Mesenteric fat pad (tissue), 1 donor: ENCODE measurements at regions not wholly inside any gene's neighbourhood (a gene's known extent, or its start where the extent isn't known, plus 50 kb on each side); places are given as distances from the start of the nearest gene placed in this dataset.
"Not testable (repeated sequence)": the region's sequence is repeated elsewhere in the genome, so short reads cannot be mapped to it uniquely, and the experiment has no call there.

Experiments
- DNase-seq: peaks from one replicate; pipeline ENCODE4 v3.0.0-alpha.2; 2020; ENCODE audit warnings: low spot score
- donor health status: DM: yes; HTN: yes; CAD: no.

DNA sequence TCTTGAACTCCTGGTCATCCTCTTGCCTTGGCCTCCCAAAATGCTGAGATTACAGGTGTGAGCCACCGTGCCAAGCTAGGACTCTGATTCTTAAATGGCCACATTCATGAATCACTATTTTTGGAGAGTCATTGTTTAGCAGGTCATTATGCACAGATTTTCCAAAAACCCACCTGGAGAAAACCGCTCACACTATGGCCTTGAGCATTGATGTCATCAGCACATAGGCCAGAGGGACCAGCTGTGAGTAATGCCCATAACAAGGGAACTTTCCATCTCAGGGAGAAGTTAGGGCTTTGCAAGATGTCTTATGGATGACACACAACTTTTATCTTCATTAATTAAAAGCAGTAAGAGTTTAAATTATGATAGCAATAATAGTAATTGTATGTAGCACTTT is 86.4 kb upstream of the KIF5B start:
- no peak for DNase-seq

DNA sequence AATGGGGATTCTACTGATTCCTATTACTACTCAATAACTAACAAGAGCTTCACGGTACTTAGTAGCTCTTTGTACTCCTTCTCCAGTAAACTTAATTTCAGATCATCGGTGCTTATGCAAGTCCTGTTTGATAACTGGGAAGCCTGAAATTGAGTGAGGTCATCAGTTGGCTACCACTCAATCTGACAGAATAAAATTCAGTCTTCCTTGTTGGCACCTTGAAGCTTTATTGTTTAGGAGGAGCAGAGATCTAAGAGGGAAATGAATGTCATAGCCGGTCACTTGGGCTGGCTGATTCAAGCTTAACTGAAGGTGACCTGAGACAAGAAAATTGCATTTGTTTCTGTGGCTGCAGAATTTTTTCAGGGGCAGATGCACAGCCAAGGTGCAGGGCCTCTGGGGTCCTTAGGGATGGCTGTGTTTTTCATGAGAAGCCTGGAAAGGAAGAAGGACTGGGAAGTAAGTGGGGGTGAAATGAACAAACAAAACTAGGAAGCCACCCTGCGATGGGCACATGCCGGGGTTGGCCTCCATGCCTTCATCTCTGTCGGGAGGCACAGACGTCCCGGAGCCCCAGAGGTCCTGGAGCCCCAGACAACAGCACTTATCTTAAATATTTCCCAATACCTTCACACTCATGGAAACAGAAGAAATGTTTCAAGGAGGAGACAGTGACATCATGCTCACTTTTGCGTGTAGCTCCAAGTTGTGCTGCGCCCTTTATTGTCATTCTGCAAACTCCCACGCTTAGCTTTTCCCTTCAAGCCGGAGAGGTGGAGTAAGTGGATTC is 85.0 kb upstream of the KIF5B start:
- no peak for DNase-seq

DNA sequence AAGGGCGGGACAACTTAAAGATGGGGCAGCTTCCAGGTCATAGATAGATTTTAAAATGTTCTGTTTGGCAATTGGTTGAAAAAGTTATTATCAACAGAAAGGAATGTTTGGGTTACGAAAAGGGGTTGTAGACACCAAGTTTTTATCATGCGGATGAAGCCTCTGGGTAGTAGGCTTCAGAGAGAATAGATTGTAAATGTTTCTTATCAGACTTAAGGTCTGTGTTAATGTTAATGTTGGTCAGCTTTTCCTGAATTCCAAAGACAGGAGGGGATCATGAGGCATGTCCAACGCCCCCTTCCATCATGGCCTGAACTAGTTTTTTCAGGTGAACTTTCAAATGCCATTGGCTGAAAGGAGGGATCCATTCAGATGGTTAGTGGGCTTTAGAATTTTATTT is 84.2 kb upstream of the KIF5B start:
- no peak for DNase-seq

DNA sequence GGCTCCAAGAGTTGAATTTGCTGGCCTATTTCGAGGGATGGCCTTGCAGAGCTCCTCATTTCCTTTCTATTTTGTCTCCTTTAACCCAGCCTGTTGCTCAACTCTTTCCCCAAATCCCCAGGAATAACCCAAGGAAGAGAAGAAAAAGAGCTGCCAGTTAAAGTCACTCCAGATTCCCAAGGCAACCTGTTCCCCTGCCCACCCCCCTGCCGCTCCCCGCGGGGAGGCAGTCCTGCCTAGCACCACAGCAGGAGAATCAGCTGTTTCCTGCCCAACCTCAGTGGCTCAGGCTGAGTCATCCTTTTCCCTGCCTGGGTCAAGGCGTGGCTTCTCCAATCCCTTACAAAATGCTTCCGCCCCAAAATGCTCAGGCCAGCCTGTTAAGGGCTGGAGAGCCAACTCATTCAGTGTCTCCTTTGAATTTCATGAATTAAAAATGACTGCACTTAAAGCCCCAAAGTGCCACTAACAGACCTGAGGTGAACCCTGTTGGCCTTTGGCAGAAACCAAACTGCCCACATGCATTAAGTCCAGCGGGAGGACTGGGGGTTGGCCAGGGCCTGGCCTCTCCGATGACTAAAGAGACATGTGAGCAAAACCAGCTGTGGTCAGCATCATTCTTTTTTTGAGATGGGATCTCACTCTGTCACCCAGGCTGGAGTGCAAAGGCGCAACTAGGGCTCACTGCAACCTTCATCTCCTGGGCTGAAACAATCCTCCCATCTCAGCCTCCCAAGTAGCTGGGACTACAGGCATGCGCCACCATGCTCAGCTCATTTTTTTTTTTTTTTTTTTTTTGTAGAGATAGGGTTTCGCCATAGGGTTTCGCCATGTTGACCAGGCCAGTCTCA is 83.2 kb upstream of the KIF5B start:
- no peak for DNase-seq

DNA sequence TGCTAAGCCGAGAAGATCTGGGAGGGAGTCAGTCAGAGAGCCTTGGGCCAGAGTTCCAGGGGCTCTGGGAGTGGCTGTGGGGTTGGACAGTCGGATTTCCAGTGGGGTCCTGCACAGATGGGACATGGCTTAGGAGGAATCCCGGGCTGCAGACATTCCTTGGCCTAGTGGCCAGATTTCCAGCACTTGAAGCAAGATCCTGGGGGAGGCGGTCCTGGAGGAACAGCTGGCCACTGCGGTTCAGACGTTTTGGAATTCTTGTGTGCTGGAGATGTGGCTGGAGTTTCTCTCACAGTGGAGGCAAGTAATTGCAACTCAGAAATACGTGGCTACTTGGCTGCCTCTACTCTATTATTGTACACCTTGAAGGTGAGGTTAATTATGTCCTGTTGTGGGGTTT is 80.7 kb upstream of the KIF5B start:
- not testable (repeated sequence) for DNase-seq

DNA sequence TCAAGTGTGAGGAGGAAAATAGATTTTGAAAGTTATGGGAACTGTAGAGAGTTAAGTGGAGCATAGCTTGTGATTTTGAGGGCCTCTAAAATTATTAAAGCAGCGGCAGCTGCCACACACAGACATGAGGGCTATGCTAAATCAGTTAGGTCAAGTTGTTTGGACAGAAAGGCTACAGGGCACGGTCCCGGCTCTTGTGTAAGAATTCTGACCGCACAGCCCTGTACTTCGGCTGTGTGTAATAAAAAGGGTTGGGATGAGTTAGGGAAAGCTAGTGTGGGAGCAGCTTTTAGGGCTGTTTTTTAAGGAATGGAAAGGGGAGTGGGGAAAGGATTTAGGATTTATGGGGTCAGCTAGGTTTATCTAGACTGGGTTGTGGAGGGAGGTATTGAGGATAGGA is 79.6 kb upstream of the KIF5B start:
- DNase-seq: not testable (repeated sequence)

DNA sequence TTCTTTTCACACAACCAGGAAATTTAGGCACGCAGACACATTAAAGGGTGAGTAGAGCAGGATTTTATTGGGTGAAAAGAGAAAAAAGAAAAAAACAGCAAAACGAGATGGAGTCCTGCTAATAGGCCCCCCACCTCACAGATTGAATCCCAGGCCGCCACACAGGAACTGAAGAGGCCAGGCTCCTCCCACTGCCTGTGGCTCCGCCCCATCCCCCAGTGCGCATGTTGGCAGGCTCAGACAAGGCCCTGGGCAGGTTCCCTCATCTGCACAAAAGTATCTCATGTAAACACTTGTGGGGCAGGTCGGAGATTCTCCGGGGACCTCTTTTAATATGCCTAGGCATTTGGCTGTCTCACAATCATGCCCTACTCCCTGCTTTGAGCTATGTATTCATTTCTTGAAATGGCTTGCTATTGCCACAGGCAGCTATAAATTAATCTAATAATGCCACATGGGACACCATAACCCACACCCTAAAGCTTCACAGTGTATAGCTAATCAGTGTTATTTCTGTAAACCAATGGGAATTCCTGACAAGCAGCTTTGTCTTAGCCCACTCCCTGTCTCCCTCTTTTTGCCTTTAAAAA is 76.2 kb upstream of the KIF5B start:
- DNase-seq: no peak

DNA sequence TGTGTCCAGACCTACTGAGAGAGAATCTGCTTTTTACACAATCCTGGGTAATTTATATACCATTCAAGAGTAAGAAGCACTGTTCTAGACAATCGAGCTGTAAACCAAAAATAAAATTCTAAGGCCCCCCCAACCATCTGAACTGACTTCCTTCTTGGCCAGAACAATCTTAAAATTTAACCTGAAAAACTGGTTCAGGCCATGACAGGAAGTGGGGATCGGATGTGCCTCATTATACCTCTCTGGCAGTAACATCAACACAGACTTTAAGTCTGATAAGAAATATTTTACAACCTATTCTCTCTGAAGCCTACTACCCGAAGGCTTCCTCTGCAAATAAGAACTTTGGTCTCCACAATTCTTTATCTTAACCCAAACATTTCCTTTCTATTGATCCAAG is 75.2 kb upstream of the KIF5B start:
- DNase-seq: no peak

DNA sequence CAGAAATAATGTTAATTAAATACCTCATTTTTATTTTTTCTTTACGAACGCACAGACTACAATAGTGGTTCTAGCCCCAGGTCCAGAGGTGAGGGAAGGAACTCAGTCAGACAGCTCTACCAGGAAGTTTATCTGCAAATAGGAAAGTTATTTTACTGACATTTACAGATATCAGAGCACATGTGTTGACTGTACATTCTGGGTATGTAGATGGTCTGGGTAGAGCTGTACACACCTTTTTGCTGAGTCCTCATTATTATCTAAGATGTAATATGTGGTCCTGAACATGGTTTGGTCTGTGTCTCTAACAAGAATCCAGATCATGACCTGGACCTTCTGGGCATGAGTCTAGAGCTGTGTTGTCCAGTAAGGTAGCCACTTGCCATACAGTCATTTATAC is 74.6 kb upstream of the KIF5B start:
- no peak for DNase-seq

DNA sequence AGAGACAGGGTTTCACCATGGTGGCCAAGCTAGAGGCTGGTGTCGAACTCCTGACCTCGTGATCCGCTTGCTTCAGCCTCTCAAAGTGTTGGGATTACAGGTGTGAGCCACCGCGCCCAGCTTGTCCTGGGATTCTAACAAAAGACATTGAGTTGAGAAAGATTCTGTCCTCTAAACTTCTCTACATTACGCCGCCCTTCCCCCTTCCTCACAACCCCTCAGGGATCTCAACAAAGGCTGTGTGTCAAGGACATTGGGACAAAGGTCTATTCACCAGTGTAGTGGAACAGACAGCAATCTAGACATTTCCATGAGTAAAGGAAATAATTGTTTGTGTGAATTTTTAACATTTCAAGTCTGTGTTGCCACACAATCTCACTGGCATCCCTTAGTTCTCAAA is 68.8 kb upstream of the KIF5B start:
- DNase-seq: no peak

DNA sequence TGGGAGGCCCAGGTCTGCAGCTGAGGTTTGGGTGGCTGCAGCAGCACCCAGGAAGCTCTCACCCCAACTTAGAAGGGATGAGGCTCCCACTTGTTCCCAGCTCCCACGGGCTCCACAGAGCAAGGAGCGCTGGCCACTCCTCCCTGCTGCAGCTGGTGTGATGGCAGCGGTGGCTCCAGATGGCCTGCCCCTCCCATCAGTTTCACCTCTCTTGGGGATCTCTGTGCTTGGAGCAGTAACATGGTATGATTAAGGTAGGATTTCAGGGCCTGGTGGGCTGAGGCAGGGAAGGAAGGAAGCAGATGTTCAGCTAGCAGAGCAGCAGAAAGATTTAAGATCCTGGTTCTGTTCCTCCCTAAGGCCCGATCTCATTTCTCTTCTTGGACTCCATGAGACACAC is 66.8 kb upstream of the KIF5B start:
- no peak for DNase-seq

DNA sequence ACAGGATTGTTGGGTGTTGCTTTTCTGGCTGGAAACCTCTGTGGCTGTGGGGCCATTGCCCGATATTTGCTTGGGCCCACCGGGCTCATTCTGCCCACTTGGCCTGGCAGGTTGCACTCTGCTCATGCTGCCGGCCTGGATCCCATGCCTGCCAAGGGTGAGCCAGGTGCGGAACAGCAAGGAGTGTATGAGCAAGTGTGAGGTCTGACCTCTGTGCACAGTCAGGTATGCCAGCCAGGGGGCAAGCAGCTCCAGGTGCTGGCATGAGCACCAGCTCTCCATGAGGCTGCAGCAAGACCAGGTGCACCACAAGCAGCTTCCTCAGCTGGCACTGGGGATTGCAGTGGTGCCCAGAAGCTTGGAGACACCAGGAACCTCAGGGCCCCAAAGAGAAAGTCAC is 65.4 kb upstream of the KIF5B start:
- no peak for DNase-seq

DNA sequence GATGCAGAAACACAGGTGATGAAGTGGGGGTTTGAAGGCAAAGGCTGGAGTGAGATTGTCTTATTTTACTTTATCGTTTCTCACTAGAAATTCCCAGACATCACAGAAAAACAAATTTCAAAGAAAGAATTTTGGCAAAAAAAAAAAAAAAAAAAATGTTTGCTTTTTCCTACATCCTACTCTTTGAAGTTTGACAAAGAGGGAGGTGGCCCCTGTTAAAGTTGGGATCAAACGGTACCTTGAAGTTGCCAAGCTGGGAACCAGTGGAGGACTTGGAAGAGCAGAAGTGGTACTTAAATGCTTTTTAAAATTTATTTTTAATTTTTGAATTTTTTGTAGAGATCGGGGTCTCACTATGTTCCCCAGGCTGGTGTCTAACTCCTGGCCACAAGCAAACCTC is 63.9 kb upstream of the KIF5B start:
- no peak for DNase-seq

DNA sequence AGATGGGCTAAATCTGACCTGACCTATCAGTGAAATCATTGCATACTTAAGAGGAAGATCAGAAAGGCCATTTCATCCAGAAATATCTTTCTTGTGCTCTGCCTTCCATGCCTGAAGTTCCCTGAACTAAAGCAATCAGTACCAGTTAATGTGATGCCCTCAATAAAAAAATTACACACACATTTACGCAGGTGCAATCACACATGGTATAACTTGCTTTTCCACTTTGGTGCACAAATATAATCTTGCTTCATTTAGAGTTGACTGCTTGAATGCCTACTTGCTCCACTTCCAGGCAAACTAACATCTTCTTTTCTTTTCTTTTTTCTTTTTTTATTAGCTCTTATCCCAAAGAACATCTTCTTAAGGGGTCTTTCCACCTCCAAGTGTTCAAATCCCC is 58.3 kb upstream of the KIF5B start:
- no peak for DNase-seq

DNA sequence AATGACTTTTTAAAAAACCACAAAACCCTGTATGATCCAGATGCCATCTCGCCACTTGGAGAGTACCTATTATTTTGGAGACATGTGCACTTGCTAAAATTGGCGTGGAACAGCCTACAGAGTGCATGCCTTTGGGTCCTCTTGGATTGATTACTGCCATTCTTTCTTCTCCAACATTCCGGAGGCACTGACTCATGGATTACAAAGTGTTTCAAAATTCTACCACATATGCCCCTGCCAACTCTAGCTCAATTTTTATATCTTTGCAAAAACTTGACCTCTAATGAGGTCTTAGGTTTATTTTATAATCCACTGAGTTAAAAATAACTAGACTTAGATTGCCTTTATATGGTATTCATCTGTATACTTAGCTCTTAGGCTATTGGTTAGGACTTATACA is 55.8 kb upstream of the KIF5B start:
- no peak for DNase-seq

DNA sequence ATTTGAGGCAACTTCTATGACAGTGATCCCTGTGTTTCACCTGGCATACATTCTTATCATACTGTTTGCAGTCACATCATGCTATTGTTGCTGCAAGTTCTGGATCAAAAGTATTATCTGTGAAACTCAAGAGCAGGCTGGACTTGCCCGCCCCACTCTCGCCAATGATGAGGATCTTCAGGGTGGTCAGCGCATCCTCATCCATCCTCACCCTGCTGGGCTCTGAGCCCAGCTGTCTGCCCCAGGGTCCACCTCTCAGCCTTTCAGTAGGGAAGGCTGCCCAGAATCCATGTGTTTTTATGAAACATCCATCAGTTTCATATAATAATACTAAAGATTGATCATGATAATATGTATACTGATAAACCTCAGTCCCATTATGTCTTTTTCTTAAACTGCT is 55.4 kb upstream of the KIF5B start:
- DNase-seq: no peak

DNA sequence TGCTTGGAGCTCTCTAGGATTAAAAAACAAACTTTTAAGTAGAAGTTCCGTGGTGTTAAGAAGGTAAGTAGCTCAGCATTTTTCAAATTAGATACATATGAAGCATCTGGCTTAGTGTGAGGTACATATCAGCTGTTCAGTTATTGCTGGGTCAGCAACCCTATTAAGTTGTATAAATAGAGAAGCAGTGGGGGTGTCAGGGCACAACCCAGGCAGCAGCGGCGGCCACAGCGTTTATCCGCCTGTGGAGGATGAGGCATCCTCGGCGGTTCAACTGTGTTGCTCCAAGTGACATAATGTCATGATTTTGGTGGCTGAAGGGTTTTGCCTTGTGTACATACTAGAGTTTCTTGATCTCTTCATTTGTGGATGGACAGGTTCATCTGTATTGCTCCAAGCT is 54.6 kb upstream of the KIF5B start:
- DNase-seq: no peak

DNA sequence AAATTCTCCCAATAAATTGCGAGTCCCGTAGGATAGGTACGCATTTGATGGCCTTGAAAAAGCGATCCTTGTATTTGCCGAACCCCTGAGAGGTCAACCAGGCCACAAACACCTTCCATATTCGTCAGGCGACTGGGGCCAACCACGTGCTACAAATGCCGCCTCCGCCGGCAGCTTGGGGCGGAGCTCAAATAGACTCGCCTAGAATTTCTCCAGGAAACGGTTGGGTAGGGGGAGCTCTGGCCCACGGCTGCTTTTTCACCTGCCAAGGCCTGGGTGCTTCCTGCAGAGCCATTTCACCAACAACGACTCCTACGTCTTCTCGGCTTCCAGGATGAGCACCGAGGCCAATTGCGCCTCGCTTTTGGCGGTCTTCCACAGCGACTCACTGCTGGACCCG is 53.4 kb upstream of the KIF5B start:
- DNase-seq: no peak
